CD4-positive, alpha-beta T cell treated with Interferon alpha-2 for 1 hour (primary cell): ENCODE measurements at regions not wholly inside any gene's neighbourhood (a gene's known extent, or its start where the extent isn't known, plus 50 kb on each side); places are given as distances from the start of the nearest gene placed in this dataset.

Experiments
- DNase-seq, 2 donors: peaks; one replicate each; pipeline ENCODE4 v3.0.0-alpha.2; 2020 to 2022

DNA sequence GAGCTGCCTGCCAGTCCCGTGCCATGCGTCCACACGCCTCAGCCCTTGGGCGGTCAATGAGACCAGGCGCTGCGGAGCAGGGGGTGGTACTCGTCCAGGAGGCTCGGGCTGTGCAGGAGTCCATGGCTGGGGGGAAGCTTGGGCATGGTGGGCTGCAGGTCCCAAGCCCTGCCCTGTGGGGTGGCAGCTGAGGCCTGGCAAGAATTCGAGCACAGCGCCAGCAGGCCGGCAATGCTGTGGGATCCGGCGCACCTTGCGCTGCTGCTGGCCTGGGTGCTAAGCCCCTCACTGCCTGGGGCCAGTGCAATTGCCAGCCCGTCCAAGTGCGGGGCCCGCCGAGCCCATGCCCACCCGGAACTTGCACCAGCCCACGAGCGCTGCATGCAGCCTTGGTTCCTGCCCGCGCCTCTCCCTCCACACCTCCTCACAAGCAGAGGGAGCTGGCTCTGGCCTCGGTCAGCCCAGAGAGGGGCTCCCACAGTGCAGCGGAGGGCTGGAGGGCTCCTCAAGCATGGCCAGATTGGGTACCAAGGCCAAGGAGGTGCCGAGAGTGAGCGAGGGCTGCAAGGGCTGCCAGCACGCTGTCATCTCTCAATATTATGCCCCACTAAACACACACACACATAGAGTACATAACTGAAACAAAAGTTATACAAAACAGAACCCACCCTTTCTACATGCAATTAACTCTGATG is 307.7 kb downstream of the LMO4 start:
- no peak for DNase-seq

DNA sequence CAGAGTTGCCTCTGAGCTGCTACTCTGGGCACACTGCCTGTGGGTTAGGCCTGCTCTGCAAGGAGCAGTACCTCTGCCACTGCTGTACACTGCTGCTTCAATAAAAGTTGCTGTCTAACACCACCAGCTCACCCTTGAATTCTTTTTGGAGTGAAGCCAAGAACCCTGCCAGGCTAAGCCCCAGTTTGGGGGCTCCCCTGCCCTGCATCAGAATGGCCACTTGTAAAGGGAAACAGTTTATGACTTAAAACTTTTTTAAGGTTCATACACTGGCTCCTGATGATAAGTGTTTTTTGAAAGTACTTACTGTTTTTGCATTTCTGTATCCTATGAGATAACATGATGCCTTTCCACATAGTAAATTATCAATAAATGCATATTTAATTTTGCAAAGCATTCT is 310.0 kb downstream of the LMO4 start:
- DNase-seq = no peak

- DNase-seq = no peak
These were observed 313.3 kb downstream of the LMO4 start for GRCh38 chr1:87641996-87642395.

- no peak for DNase-seq
These were observed 314.0 kb downstream of the LMO4 start for GRCh38 chr1:87642581-87643221.

- no peak for DNase-seq
These were observed 315.4 kb downstream of the LMO4 start for GRCh38 chr1:87644033-87644578.

DNA sequence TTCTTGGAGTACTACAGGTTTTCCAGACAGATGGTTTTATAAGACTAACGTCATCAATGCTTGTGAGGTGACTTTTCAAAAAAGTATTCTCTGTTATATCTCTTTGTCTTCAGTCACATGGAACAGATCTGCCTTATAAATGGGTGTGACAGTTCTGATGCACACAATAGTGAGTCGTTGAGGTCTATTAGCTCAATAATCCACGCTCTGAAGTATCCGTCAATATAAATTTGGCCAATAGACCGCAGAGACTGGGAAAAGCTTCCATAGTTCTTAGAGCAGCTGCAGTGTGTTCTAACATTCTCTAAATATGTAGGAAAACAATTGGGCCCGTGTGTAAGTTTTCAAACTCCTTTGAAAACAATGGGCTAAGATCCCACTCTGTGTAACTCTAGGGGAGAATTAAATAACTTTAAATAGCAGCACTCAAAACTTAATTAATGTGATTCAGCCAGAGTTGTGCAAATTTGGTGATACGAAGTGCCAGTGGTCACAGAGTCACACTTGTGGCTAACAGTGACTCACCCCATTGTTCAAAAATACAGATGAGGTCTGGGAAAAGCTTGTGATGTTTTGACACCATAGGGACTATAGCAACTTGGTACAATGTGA is 316.0 kb downstream of the LMO4 start:
- DNase-seq = no peak

GRCh38 chr1:87647430-87648177 is 318.9 kb downstream of the LMO4 start:
- no peak for DNase-seq

DNA sequence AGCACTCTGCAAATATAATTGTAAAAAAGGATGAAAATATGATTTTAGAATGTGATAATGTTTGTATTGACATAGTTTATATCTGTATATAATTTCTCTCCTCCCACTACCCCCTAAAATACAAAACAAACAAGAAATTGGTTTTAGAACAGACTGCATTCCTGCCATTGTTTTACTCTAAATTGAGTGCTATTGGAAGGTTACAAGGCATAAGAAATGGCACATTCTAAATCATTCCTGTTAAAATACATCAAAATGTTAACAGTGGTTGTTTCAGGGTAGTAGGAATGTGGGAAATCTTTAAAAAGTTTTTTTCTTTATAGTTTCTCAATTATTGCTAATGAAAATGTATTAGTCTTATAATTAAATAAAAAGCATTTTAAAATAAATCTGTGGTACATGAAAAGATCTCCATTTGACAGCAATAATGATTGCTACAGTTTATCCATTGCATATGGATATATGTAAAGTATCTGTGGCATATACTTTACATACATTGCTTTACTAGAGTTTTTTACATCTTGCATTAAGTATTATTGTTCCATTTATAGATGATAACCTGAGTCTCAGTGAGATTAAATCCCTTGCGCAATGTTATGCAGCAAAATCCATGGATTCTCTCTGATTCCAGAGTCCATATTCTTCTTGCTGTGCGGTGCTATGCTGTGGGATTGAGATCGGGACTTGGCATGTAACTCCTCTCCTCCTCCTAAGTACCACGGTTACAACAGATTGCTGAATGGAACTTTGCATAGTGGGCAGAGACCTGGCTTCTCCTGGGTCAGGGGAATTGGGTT is 319.8 kb downstream of the LMO4 start:
- no peak for DNase-seq

DNA sequence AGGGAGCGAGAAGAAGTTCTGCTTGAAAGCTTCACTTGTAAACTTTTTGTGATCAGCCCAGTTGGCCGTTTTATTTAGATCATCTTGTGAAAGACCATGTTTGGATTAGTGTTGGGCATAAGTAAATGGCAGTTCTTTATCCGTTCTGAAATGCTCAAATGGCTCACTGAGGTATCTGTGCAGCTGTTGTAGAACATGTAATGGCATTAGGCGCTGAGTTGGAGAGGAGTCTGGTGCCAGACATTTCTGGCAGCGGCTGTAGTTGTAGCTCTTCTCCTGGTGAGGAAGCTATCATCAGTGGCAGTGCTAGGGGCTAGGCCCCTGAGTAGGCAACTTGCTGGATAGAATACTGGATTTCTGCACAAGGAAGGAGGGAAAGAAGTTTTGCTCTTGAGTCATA is 321.6 kb downstream of the LMO4 start:
- no peak for DNase-seq

- DNase-seq = no peak
These were observed 323.5 kb downstream of the LMO4 start for GRCh38 chr1:87652176-87652575.

DNA sequence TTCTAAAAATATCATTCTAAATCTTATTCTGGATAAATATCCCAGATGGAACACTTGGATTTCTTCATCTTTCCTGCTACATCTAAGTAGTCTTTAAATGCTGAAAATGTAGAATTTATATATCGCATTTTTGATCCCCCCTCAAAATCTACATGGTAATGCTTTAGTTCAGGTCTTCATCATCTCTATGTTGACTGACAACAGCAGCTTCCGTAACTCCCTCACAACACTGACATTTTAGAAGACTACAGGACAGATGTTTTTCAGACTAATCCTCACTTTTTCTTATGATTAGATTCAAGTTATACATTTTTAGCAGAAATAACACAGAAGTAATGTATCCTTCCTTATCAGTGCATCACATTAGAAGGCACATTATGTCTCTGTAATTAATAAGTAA is 336.5 kb downstream of the LMO4 start:
- DNase-seq = no peak

- DNase-seq = no peak
These were observed 338.0 kb downstream of the LMO4 start for GRCh38 chr1:87666681-87667080.

GRCh38 chr1:87669674-87670073 is 341.0 kb downstream of the LMO4 start:
- DNase-seq = no peak

DNA sequence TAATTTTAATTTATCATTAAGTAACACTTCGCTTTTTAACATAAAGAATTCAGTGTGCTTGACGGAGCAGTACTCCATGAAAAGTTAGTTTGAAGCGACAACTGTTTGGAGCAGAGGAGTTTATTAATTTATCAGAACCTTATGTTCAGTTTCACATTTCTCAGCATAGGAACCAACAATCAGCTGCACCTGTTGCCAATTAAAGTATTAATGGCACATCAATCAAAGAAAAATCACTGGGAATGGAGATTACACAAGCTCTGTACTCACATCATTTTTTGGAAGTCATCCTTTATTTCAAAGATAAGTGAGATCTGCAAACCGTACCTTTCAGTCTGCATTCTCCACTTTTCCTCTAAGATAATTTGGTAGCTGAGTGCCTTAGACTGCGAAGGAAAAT is 344.6 kb downstream of the LMO4 start:
- DNase-seq = no peak

- DNase-seq = no peak
These were observed 345.1 kb downstream of the LMO4 start for GRCh38 chr1:87673748-87674147.

GRCh38 chr1:87674791-87675190 is 346.1 kb downstream of the LMO4 start:
- no peak for DNase-seq

- DNase-seq = no peak
These were observed 349.6 kb downstream of the LMO4 start for GRCh38 chr1:87678266-87678665.

DNA sequence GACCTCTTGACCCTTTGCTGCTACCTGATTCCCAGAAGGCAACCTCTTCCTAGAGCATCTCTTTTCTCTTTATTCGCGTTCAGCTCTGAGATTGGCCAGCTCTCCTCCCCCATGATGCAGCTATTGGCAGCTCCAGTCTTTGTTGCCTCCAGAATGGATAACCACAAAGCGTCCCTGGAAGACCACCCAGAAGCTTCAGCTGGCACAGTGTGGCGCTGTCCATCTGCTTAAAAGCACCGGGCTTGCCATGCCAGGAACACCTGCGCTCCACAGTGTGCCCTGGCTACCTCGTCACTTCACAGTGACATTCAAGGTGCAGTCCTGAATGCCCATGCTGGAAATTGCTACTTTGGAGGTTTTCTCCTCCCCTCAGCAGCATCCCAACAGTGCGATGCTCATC is 353.9 kb downstream of the LMO4 start:
- no peak for DNase-seq

DNA sequence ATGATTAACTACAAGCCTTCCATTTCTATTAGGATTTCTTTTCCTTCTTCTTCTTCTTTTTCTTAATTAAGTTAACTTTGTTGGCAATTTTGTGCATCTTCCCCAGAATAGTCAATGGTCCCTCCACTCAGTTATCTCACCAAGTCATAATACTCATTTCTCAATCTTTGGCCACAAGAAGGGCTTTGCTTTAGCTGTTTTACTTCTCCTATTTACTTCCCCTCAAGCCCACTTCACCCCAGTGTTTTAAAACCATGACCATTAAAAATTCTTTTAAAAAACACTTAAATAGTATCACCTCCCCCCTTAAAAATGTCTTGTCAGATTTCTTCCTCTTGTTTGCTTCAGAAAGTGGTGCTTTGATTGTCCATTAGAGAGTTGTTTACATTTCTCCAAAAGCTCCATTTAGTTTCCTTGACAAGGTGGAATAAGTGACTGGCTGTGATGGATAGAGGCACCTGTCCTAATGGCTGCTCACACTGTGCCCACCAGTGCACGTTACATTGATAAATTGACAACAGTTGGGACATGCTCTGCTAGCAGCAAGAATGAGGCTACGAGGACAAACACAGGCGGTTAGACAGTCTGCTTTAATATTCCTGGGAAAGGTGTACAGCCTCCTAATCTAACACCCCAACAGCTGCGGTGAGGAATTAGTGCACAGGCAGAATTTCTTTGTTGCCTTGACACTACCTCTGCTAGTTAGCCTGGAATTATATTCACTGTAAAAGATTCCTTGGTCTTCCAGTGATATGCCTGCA is 354.7 kb downstream of the LMO4 start:
- no peak for DNase-seq

DNA sequence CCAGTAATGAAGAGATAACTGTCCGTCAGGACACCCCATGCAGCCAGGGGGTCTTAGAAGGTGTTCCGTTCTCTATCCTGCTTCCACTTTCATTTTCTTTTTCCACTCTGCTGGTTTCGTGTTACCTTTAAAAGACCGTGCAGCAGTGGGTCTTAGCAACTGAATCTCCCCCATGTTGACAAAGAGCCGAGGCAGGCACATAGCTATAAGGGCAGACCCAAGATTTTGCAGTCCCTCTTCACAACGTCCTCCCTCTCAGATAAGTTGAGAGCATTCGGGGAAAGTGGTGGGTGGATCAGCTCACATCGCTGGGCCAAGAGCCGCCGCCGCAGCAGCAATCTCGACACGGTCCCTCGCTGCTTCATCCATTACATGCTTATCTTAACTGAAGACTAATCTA is 355.5 kb downstream of the LMO4 start:
- peak in 1 of 2 donors; percentile 22 for DNase-seq

DNA sequence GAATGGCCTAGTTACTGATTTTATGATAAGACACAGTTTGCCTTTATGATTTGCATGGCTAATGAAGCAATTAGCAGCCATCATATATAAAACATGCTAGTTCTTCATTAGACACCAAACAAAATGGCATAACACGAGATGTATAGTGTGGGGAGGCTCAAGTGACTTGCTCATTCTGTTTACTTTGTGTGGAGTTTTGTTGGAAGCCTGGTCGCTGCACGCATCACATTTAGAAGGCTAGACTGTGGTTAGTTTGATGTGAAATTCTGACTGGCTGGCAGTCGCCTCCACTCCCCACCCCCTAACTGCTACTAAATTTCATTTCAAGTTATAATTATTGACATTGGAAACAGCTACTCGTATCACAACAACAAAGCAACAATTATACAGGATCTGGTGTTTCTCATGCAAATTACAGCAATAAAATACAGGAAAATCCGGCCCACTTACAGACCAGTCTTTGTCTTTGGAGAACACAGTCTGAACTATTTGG is 356.1 kb downstream of the LMO4 start:
- DNase-seq = no peak
